GM21515 (cell line): ENCODE measurements at regions not wholly inside any gene's neighbourhood (a gene's known extent, or its start where the extent isn't known, plus 50 kb on each side); places are given as distances from the start of the nearest gene placed in this dataset.
"Not testable (repeated sequence)": the region's sequence is repeated elsewhere in the genome, so short reads cannot be mapped to it uniquely, and the experiment has no call there.

ENCODE experiments used
- ATAC-seq: cut with Tn5 transposase; IDR thresholded peaks from one replicate; pipeline ENCODE4 v1.9.1; 2021; ENCODE audit not compliant: unreplicated experiment

- ATAC-seq, result no peak
Observed at GRCh38 chr7:124643311-124643811, 122.2 kb downstream of the GPR37 start.

- ATAC-seq, result no peak
Observed at GRCh38 chr7:124635416-124635815, 130.2 kb downstream of the GPR37 start.

GRCh38 chr7:124633740-124634139, 131.9 kb downstream of the GPR37 start:
- no peak for ATAC-seq

GRCh38 chr7:124630395-124630794, 135.2 kb downstream of the GPR37 start:
- no peak for ATAC-seq

DNA sequence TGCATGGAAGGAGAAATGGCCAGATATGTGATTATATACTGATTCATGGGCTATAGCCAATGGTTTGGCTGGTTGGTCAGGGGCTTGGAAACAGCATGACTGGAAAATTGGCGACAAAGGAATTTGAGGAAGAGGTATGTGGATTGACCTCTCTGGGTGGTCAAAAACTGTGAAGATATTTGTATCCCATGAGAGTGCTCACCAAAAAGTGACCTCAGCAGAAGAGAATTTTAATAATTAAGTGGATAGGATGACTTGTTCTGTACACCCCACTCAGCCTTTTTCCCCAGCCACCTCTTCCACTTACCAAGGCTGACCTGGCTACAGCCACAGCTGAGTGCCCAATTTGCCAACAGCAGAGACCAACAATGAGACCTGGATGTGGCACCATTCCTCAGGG, 146.7 kb downstream of the GPR37 start:
- ATAC-seq, result no peak

- not testable (repeated sequence) for ATAC-seq
Observed at GRCh38 chr7:124618051-124618450, 147.5 kb downstream of the GPR37 start.

GRCh38 chr7:124603066-124603465, 162.5 kb downstream of the GPR37 start:
- no peak for ATAC-seq

DNA sequence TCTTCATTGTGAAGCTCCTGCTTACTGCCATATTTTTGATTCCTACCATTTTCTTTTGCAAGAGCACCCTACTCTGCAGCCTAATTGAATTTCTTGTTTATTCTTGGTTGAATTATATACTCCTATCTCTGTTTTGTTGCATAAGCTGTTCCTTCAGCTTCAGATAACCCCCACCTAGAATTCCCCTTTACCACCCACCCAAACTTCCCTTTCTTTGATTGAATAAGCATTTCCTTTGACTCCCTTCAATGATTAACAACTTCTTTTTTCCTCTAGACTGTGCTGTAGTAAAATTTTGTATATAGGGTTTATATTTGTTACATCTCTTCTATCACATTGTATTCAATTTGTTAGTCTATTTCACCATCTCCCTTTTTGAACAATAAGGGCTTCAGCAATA, 168.1 kb downstream of the GPR37 start:
- no peak for ATAC-seq

- ATAC-seq, result no peak
Observed at GRCh38 chr7:124596881-124597280, 168.7 kb downstream of the GPR37 start.

DNA sequence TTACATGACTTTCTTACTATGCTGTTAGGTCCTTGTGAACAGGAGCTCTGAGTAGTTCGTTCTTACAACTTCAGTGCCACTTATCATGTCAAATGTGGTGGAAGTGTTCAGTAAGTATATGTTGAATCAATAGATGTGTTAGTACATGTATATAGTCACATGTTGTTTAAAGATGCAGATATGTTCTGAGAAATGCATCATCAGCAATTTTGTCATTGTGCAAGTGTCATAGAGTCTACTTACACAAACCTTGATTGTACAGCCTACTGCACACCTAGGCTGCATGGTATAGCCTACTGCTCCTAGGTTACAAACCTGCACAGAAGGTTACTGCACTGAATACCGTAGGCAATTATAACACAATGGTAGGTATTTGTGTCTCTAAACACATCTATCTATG, 174.8 kb downstream of the GPR37 start:
- no peak for ATAC-seq

DNA sequence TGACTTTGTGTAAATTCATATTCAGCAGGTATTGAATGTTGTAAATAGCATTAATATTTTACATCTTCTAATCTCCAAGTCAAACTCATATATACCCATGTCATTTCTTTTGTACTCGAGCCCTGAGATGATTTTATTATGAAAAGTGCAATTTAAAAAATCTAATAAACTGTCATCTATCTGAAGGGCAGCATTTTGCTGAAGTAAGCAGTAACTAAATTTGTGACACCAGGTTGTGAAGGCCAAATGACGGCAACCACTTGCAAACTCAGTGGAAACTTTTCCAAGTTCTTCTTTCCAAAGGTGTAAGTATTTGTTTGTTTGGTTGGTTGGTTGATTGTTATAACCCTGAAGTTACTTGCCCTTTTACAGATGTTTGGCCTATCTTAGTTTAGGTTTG, 188.3 kb downstream of the GPR37 start:
- ATAC-seq, result no peak

- ATAC-seq, result no peak
Observed at GRCh38 chr7:124575176-124575575, 190.4 kb downstream of the GPR37 start.

- no peak for ATAC-seq
Observed at GRCh38 chr7:124570558-124570957, 195.0 kb downstream of the GPR37 start.

GRCh38 chr7:124566583-124566982, 199.0 kb downstream of the GPR37 start:
- no peak for ATAC-seq

GRCh38 chr7:124557587-124557986, 208.0 kb downstream of the GPR37 start:
- ATAC-seq, result no peak

DNA sequence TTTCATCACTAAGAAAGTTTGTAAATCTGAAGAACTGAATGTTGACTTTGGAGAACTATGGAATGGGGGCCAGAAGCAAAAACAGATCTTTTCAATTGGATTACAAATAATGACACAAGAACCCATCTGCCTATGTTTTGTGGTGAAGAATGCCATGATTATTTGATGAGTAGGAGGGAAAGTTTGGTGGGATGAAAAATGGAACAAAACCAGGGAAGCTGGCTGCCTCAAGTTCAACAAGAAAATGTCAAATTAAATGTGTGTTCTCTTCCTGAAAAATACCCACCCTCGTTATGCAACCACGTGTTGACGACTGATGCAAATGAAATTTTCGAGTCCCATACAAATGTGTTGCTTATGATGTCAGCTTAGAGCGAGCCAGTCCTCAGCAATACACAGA, 208.5 kb downstream of the GPR37 start:
- no peak for ATAC-seq

GRCh38 chr7:124553502-124553901, 212.1 kb downstream of the GPR37 start:
- no peak for ATAC-seq

GRCh38 chr7:124552217-124552616, 213.4 kb downstream of the GPR37 start:
- no peak for ATAC-seq

- ATAC-seq, result no peak
Observed at GRCh38 chr7:124550036-124550435, 215.6 kb downstream of the GPR37 start.

GRCh38 chr7:124542476-124542875, 223.1 kb downstream of the GPR37 start:
- ATAC-seq, result no peak

DNA sequence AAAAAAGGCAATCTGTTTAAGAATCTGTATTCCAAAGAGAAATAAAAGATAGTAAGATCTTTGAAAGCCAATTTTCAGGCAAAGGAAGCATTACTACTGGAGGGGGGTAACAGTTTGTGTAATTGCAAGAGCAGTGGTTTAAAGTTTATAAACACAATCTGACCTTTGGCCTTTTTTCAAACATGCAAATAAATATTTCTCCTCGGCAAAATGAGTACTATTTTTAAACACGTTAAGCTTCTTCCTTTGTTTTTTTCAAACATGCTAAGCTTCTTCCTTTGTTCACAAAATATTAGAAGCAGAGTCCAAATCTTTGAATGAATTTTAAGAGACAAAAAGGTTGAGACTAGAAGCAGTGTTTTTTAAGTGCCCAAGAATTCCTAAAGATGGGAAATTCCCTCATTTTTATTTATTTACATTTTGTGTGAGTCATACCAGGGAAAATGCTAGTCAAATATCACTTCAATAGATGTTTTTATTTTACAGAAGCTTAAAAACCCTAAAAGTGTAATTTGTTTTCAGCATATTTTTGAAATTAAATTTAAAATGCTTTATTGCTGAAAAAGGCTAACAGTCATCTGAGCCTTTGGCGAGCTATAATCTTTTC, 229.3 kb downstream of the GPR37 start:
- no peak for ATAC-seq

DNA sequence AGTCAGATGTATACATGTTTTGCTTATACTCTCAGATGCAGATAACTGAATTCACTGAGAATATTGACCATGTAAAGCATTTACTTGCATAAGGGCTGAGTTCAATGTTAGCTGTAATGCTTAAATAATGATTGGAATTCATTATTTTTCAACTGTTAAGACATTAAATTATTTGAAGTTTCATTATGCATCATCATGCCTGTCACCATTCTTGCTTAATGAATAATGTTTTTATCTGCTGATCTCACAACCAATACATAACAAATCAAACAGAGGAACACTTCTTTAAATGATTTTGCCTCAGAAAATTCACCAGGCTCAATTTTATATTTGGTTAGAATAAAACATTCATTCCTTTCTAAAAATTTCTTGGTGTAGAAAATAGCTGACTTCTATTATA, 233.4 kb downstream of the GPR37 start:
- no peak for ATAC-seq

GRCh38 chr7:124516911-124517310, 248.7 kb downstream of the GPR37 start:
- no peak for ATAC-seq
